K562 (cell line): ENCODE measurements at regions not wholly inside any gene's neighbourhood (a gene's known extent, or its start where the extent isn't known, plus 50 kb on each side); places are given as distances from the start of the nearest gene placed in this dataset.

Experiments used
- TOE1 ChIP-seq, 2 experiments: fragments of 450-650 bp in 1 of 2; sonication (generic) in 1 of 2; formaldehyde crosslinking in 1 of 2; IDR thresholded peaks; 2 replicates each; pipeline versions ENCODE4 v1.7.1 to v1.8.0; 2016 to 2022; ENCODE audit warnings: borderline replicate concordance in 2 of 2, mild to moderate bottlenecking in 2 of 2, antibody characterized with exemption in 1 of 2, inconsistent platforms in 1 of 2, low read depth in 1 of 2, missing genetic modification reagents in 1 of 2, moderate library complexity in 1 of 2
- ZBTB12 ChIP-seq: fragments of 250-450 bp; sonication (Bioruptor Pico); IDR thresholded peaks from 2 replicates; pipeline ENCODE4 v1.4.0; 2020
- ZNF318 ChIP-seq, 2 experiments: fragments of 450-650 bp; IDR thresholded peaks; 2 replicates each; pipeline ENCODE4 v1.6.1; 2016; ENCODE audit warnings: mild to moderate bottlenecking in 2 of 2, borderline replicate concordance in 1 of 2, low read depth in 1 of 2, moderate library complexity in 1 of 2

GRCh38 chr2:235286622-235287374 is 207.0 kb upstream of the AGAP1 start (continued):
- TF ChIP-seq ZNF318 (IDR thresholded peaks at IDR 0.05; ENCODE audit: borderline replicate concordance in 1 of 2, low read depth in 1 of 2) (no peak), TOE1 (IDR thresholded peaks at IDR 0.05; ENCODE audit: borderline replicate concordance) (no peak), TOE1 (CRISPR knock-in tag; IDR thresholded peaks at IDR 0.05; ENCODE audit: borderline replicate concordance, low read depth) (no peak), ZBTB12 (CRISPR knock-in tag) (no peak)
- TF ChIP-seq, all 486 proteins: peak for 0
